HG02623 (cell line): ENCODE measurements at regions not wholly inside any gene's neighbourhood (a gene's known extent, or its start where the extent isn't known, plus 50 kb on each side); places are given as distances from the start of the nearest gene placed in this dataset.
"Not testable (repeated sequence)": the region's sequence is repeated elsewhere in the genome, so short reads cannot be mapped to it uniquely, and the experiment has no call there.

Source experiments
- ATAC-seq: cut with Tn5 transposase; IDR thresholded peaks from one replicate; pipeline ENCODE4 v1.9.1; 2021; ENCODE audit warnings: moderate library complexity; ENCODE audit not compliant: unreplicated experiment

GRCh38 chr10:131823601-131824099 lies 77.2 kb upstream of the PPP2R2D start:
- not testable (repeated sequence) for ATAC-seq

- ATAC-seq, result no peak
These were observed 76.2 kb upstream of the PPP2R2D start for GRCh38 chr10:131824371-131825149.

- ATAC-seq, result no peak
These were observed 75.5 kb upstream of the PPP2R2D start for GRCh38 chr10:131825150-131825848.

DNA sequence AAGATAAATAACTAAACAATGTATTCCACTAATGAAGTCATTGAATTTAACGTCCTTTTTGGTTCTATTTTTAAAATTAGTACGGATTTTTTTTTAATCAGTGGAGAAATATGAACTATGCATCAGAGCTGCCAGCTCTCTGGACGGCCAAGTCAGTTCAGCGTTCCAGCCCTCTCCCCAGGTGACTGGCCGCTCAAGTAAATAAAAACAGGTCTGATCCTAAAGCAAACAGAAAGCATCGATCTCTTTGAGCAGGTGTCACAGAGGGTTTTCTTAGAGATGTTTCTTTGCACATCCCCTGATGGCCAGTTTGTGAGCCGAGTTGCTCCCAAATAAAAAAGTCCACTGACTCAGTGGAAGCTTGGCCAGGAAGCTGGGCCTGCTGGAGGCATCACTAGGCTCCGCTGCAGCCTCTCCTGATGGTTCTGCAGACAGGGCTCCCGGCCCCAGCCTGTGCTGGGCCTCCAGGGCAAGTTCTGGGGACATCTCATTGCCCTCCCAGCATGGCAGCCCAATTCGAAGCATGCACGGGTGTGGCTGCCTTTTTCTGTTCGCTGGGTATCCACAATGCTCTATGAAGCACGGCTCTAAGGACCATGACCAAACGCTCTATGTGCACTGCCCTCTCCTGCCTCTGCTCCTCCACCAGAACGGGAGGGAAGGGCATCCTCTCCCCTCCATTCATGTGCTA lies 74.7 kb upstream of the PPP2R2D start:
- ATAC-seq, result no peak

DNA sequence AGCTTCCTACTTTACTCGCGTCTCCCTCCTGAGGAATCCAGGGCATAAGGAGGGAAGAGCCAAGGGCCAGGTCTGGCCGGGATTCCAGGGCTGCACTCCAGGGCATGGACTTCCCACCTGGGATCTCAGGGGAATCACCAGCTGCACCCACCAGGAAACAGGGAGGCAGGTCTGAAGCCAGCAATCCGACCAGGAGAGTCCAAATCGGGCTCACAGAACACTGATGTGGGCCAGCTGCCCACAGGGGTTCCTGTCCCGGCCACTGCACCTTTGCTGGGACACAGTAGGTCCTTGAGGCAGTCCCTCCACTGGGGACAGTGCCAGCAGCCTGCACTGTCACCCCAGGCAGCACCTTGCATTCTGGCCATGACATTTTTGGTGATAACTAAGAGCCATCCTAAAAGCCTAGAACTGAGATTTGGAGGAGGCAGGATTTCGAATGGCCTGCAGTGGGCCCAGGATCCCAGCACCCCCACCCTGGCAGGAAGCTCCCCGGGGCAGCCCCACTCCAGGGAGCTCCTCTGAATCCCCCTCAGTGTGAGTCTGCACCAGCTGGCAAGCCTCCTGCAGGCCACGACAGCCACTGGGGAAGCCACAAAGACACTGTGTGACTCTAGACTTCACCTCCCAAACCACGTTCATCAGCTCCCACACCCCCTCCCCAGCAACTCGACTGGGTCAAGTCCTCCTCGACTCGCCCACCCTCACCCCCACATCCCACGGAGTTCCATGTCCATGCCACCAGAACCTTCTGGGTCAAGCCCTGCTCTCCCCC lies 71.5 kb upstream of the PPP2R2D start:
- ATAC-seq, result no peak

- no peak for ATAC-seq
These were observed 70.2 kb upstream of the PPP2R2D start for GRCh38 chr10:131830446-131831130.

DNA sequence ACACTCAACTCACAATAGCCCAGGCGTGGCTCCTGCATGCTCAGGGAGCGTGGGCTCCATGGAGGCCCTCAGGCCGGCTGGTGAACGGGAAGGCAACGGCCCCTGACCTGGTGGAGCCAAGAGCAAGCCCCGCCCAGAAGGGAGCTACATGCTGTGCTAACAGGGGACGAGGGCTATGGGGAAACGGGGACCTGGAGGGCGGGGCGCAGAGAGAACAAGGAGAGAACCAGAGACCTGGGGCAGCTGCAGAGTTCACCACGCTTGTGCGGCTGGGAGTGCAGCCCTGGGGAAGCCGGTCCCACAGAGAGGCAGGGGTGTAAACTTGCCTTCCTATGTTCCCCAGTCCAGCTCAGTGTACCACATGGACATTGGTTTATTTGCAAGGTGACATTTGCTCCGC lies 69.2 kb upstream of the PPP2R2D start:
- no peak for ATAC-seq

GRCh38 chr10:131832056-131832685 lies 68.6 kb upstream of the PPP2R2D start:
- ATAC-seq, result no peak

GRCh38 chr10:131833013-131833412 lies 67.8 kb upstream of the PPP2R2D start:
- no peak for ATAC-seq

DNA sequence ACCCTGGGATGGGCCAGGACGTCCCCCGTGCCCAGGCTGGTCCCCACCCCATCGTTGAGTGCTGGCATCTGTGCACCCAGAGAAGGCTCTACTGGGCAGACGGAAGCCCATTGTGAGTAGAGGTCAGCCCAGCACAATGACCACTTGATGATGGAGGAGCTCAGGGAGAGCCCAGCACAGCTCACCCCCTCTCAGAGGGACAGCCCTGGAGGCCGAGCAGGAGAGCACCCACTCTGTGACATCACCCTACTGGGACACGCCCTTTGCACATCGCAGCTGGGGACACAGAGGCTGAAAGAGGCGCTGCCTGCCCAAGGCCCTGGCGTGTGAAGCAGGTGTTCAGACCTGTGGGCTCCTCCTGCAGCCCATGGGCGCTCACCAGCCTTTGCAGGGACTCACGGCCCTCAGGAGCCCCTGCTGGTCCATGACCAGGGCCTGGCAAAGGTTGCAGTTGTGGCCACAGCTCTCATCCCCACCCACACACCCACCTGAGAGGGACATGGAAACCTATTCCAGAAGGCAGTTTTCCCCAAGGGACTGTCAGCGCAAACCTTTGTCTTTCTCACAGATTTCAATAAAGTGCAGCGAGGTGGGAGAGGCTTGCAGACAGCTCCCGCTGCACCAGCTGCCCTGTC lies 67.2 kb upstream of the PPP2R2D start:
- no peak for ATAC-seq

DNA sequence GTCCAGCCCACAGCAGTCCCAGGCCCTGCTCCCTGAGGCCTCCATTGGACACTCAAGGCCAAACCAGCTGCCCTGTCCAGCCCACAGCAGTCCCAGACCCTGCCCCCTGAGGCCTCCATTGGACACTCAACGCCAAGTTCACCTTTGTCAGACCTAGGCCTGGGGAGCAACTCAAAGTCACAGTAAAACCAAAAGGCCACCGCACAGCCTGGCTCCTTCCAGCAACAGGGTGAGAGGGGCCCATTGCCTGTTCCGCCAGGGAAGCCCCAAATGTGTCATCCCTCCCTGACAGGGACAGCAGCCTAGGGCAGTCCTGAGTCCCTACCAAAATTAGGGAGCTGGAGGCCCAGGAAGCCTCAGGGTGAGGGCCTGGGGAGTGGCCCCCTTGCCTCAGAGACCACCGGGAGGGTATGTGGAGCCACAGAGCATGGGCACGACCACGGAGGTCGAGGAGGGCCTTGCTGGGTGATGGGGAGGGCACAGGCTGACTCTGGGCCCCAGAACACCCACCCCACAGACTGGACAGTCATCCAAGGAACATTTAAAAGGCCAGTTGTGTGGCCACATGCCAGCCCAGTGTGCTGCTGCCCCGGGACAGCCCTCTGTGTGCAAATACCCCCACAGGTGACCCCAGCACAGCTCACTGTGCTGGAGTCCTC lies 66.5 kb upstream of the PPP2R2D start:
- no peak for ATAC-seq

DNA sequence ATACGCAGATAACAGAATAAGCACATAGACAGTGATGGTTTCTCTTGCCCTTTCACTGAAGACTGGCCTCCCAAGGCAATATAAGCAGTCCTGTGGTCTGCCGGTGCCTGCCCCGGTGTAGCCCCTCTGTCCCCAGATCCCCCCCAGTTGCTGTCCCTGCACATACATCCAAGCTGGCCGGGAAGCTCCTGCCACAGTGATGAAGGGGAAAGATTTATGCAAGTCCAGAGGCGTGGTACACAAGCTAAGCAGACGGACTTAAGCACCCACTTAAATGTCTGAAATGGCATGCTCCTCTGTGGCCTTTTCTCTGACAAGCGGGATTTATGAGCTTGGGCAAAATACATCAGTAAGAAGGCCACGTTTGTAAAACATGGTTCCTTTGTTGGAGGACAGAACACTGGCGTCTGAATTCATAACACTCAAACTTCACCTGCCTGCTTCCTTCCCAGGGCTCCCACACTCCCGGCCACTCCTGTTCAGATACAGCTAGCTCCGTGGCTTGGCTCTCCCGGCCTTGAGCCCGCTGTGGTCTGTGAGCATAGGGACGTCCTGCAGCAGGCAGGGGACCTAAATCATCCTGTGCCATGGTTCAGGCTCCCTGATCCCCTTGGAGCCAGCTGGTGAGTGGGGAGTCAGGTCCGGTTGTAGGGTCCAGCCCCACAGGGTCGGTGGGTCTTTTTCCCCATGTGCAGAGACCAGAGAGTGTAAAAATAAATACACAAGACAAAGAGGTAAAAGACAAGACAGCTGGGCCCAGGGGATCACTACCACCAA lies 61.7 kb upstream of the PPP2R2D start:
- ATAC-seq, result no peak

GRCh38 chr10:131839880-131840787 lies 60.7 kb upstream of the PPP2R2D start:
- not testable (repeated sequence) for ATAC-seq

DNA sequence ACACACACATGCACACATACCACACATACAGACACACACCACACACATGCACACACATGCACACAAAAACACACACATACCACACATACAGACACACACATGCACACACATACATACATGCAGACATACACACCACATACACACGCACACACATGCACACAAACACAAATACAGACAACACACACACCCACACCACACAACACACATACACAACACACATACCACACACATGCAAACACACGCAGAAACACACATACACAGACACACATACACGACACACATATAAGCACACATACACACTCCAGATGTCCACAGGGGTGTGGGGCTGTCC lies 60.1 kb upstream of the PPP2R2D start:
- ATAC-seq, result no peak

GRCh38 chr10:131841131-131841660 lies 59.6 kb upstream of the PPP2R2D start:
- ATAC-seq, result no peak

DNA sequence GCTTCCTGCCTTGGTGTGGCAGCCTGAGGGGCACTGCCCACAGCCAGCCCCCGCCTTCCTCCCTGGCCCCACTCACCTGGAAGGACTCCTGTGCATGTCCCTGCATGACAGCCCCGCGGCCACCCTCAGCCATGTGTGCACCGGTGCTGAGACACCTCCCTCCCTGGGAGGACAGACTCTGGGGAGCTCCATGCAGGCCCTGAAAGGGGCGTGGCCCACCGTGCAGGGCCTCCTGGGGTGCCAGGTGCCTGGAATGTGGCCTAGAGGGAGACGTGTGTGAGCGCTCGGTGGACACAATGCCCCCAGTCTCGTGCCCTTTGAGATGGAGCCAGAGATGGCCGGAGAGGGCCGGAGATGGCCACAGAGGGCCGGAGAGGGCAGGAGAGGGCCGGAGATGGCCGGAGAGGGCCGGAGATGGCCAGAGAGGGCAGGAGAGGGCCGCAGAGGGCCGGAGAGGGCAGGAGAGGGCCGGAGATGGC lies 59.1 kb upstream of the PPP2R2D start:
- ATAC-seq, result no peak
